Stomach (tissue), 8 donors: ENCODE measurements at regions not wholly inside any gene's neighbourhood (a gene's known extent, or its start where the extent isn't known, plus 50 kb on each side); places are given as distances from the start of the nearest gene placed in this dataset.
A peak's percentile ranks its signal among the peaks of the same experiment; 100 is the strongest.

ENCODE experiments used
- DNase-seq, 2 donors: peaks; one replicate each; pipeline versions ENCODE4 v3.0.0 to v3.0.0-alpha.2; 2013 to 2019
- H3K27ac ChIP-seq, 5 donors: fragments of 200-600 bp in 4 of 5; sonication (generic) in 4 of 5; one replicate each; pipeline ENCODE4 v1.5.1; 2013 to 2019; ENCODE audit warnings: mild to moderate bottlenecking in 1 of 5, moderate library complexity in 1 of 5
- H3K27me3 ChIP-seq, 3 donors: fragments of 200-600 bp; sonication (generic); one replicate each; pipeline ENCODE4 v1.5.1; 2017 to 2019; ENCODE audit warnings: mixed run types in 1 of 3
- H3K36me3 ChIP-seq, 4 donors: fragments of 200-600 bp; sonication (generic); 1 replicate in 3 of 4; 2 replicates in 1 of 4; pipeline ENCODE4 v1.5.1; 2016 to 2019
- H3K4me1 ChIP-seq, 4 donors: fragments of 200-600 bp; sonication (generic); one replicate each; pipeline ENCODE4 v1.5.1; 2016 to 2019
- H3K4me3 ChIP-seq, 4 donors: fragments of 200-600 bp; sonication (generic) in 3 of 4; one replicate each; pipeline ENCODE4 v1.5.1; 2016 to 2019; ENCODE audit warnings: mild to moderate bottlenecking in 1 of 4
- H3K9me3 ChIP-seq, 4 donors: fragments of 200-600 bp; sonication (generic); one replicate each; pipeline ENCODE4 v1.5.1; 2016 to 2019
- CTCF ChIP-seq, 7 experiments: fragments of 450-650 bp in 4 of 7; fragments of 200-600 bp in 3 of 7; sonication (generic) in 3 of 7; IDR thresholded peaks; one replicate each; pipeline ENCODE4 v1.5.1; 2016 to 2019; ENCODE audit warnings: antibody characterized with exemption in 7 of 7, control low read depth in 2 of 7, mild to moderate bottlenecking in 1 of 7
- EP300 ChIP-seq: sonication (generic); formaldehyde crosslinking; IDR thresholded peaks from one replicate; pipeline ENCODE4 v1.6.1; 2017; ENCODE audit warnings: antibody characterized with exemption
- POLR2A ChIP-seq, 4 donors: fragments of 450-650 bp; IDR thresholded peaks; one replicate each; pipeline ENCODE4 v1.6.1; 2016; ENCODE audit warnings: antibody characterized with exemption in 4 of 4, control low read depth in 2 of 4, mild to moderate bottlenecking in 1 of 4, moderate library complexity in 1 of 4
- POLR2AphosphoS5 ChIP-seq, 3 donors: sonication (generic); formaldehyde crosslinking; IDR thresholded peaks; one replicate each; pipeline ENCODE4 v1.6.1; 2016; ENCODE audit warnings: antibody characterized with exemption in 3 of 3
- WGBS, 5 donors: extraction: QIAGEN DNeasy Blood & Tissue Kit in 3 of 5; methylation state at CpG; one replicate each; pipeline versions ENCODE4 v1.1.5 to v1.1.7; 2013 to 2018; 5-methylcytosine and 5-hydroxymethylcytosine counted together
- intact Hi-C: fragments of 100-400 bp; cut with DNase I; formaldehyde crosslinking; loops from one replicate; pipeline ENCODE4 v1.15.1; 2023; ENCODE audit warnings: low total_unique reads
- donor health status: healthy with polysubstance abuse.
- donor health status: Bipolar disorder and iron deficiency.
- donor health status: healthy.

- Histone ChIP-seq H3K36me3 (no peaks in the 10 kb centered on the region), H3K4me3 (no peak overlapping the region), H3K9me3 (peaks cover 0 to 23% (median 18%) of the 10 kb centered on the region in 4 donors), H3K27ac (no peak overlapping the region), H3K27me3 (no peaks in the 10 kb centered on the region), H3K4me1 (no peaks in the 10 kb centered on the region)
- no peak for TF ChIP-seq CTCF (IDR thresholded peaks at IDR 0.05)
- no peak for TF ChIP-seq POLR2AphosphoS5 (IDR thresholded peaks at IDR 0.05)
- no peak for TF ChIP-seq EP300
- no peak for TF ChIP-seq POLR2A (IDR thresholded peaks at IDR 0.05)
- intact Hi-C loops, result no loop called here
- DNase-seq, result no peak
- 61 to 81% (median 74%) methylated on average over 8 of the region's 8 CpGs for WGBS, 5 donors
Measured at GRCh38 chr7:46256870-46257661, 336.0 kb upstream of the IGFBP3 start.

DNA sequence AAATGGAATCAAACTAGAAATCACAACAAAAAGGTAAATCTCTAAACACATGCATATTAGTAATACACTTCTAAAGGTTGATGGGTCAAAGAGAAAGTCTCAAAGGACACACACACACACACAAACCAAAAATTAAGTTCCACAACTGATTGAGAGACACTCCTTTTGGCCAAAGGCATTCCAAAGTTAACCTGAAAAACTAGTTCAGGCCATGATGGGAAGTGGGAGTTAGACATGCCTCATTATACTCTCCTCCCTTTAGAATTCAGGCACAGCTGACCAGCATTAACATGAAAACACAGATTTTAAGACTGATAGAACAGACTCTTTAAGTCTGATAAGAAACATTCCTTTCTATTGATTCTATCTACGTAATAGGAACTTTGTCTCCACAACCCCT is 332.4 kb upstream of the IGFBP3 start:
- Histone ChIP-seq H3K27me3 (no peaks in the 10 kb centered on the region), H3K27ac (no peak overlapping the region), H3K4me3 (no peak overlapping the region), H3K36me3 (no peaks in the 10 kb centered on the region), H3K9me3 (no peaks in the 10 kb centered on the region), H3K4me1 (no peaks in the 10 kb centered on the region)
- WGBS, 5 donors, result 44 to 71% (median 56%) methylated on average over 1 of the region's 1 CpG
- DNase-seq, result no peak
- TF ChIP-seq POLR2AphosphoS5 (IDR thresholded peaks at IDR 0.05), result no peak
- TF ChIP-seq CTCF (IDR thresholded peaks at IDR 0.05), result no peak
- no peak for TF ChIP-seq POLR2A (IDR thresholded peaks at IDR 0.05)
- no peak for TF ChIP-seq EP300
- intact Hi-C loops, result no loop called here

DNA sequence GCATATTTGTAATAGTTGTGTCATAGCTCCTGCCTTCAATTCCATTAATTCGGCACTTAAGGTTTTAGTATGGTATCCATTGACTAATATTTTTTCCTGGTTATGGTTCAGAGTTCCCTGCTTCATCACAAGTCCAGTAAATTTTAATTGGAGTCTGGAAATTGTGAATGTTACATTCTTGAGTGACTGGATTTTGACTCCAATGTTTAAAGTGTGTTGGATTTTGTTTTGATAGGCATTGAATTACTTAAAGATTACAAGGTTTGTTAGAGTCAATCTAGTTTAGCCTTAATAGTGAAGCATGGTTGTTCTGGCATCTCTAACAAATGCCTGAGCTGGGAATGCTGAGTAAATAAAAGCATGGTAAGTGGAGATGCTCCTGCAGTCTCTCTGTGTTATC is 326.6 kb upstream of the IGFBP3 start:
- 87 to 95% (median 91%) methylated on average over 1 of the region's 1 CpG for WGBS, 5 donors
- H3K27ac ChIP-seq, result no peak overlapping the region

GRCh38 chr7:46245586-46246111 is 324.6 kb upstream of the IGFBP3 start:
- no peaks in the 10 kb centered on the region for H3K27me3 ChIP-seq
- no peaks in the 10 kb centered on the region for H3K36me3 ChIP-seq
- WGBS, 5 donors, result 68 to 80% (median 77%) methylated on average over 4 of the region's 4 CpGs
- H3K4me1 ChIP-seq, result no peaks in the 10 kb centered on the region
- peak in 1 of 2 donors; percentile 15 for DNase-seq
- intact Hi-C loops, result no loop called here
- H3K9me3 ChIP-seq, result peaks cover 0 to 4% (median 0%) of the 10 kb centered on the region in 4 donors
- no peak overlapping the region for H3K27ac ChIP-seq
- no peak overlapping the region for H3K4me3 ChIP-seq
- TF ChIP-seq CTCF (IDR thresholded peaks at IDR 0.05) (no peak), POLR2AphosphoS5 (IDR thresholded peaks at IDR 0.05) (no peak), EP300 (no peak), POLR2A (IDR thresholded peaks at IDR 0.05) (no peak)

More for the DNA sequence above, 326.6 kb upstream of the IGFBP3 start:
- no peaks in the 10 kb centered on the region for H3K36me3 ChIP-seq
- no peaks in the 10 kb centered on the region for H3K27me3 ChIP-seq
- no peaks in the 10 kb centered on the region for H3K4me1 ChIP-seq
- TF ChIP-seq POLR2AphosphoS5 (IDR thresholded peaks at IDR 0.05) (no peak), POLR2A (IDR thresholded peaks at IDR 0.05) (no peak), CTCF (IDR thresholded peaks at IDR 0.05) (no peak), EP300 (no peak)
- intact Hi-C loops, result no loop called here
- no peaks in the 10 kb centered on the region for H3K9me3 ChIP-seq
- H3K4me3 ChIP-seq, result no peak overlapping the region
- no peak for DNase-seq
